Endothelial cell of umbilical vein (primary cell): ENCODE measurements at regions not wholly inside any gene's neighbourhood (a gene's known extent, or its start where the extent isn't known, plus 50 kb on each side); places are given as distances from the start of the nearest gene placed in this dataset.

Source experiments
- JUN ChIP-seq: IDR thresholded peaks from 2 replicates; pipeline ENCODE4 v1.6.1; 2011; ENCODE audit warnings: borderline replicate concordance, low read depth; ENCODE audit not compliant: insufficient read length, insufficient read depth
- POLR2AphosphoS5 ChIP-seq: IDR thresholded peaks from 2 replicates; pipeline ENCODE4 v1.6.1; 2012; ENCODE audit warnings: low read depth, mild to moderate bottlenecking, control low read depth, low read length, moderate library complexity; ENCODE audit not compliant: insufficient read depth
- TF ChIP-seq, protein P1 (sequence below), 2 donors: IDR thresholded peaks; 1 replicate in 1 of 2; 2 replicates in 1 of 2; pipeline ENCODE4 v1.5.1; 2011; ENCODE audit warnings: low read length in 2 of 2, mild to moderate bottlenecking in 2 of 2, moderate library complexity in 2 of 2, control low read depth in 1 of 2, inconsistent platforms in 1 of 2, low read depth in 1 of 2; ENCODE audit not compliant: insufficient read depth in 1 of 2; ENCODE audit errors: extremely low read depth in 1 of 2
- TF ChIP-seq, protein P2 (sequence below): IDR thresholded peaks from 2 replicates; pipeline ENCODE4 v1.6.1; 2011; ENCODE audit not compliant: insufficient read depth, insufficient read length

DNA sequence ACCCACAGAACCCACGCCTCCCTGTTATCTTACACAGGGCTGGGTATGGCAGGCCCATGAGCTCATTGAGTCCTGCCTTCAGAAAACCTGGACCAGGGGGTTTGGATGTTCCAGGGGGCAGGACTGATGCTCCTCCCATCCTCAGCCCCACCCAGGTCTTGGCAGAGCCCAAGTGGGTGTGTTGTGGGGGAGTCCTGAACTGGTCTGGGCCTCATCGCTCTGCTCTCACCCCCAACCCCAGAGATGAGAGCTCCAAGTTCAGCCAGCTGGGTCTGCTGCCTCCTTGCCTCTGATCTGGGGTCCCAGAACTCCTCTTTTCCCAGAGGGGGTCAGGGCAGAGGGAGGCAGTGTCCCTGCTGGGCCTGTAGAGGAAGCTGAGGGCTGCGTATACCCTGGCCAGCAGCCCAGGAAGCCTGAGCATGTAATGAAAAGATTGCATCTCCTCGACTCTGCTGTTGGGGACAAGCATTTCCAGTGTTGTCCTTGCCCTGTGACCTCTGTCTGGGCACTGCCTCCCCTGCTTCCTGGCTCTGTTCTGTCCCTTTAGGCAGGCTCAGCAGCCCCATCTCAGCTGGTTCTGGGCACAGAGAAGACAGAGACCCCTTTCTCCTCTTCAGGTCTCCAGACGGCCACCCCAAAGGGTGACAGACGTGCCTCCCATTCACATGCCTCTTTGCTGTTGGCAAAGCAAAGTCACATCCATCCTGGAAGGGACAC, 54.7 kb upstream of the EPS8L3 start:
- TF ChIP-seq, protein P1, sequence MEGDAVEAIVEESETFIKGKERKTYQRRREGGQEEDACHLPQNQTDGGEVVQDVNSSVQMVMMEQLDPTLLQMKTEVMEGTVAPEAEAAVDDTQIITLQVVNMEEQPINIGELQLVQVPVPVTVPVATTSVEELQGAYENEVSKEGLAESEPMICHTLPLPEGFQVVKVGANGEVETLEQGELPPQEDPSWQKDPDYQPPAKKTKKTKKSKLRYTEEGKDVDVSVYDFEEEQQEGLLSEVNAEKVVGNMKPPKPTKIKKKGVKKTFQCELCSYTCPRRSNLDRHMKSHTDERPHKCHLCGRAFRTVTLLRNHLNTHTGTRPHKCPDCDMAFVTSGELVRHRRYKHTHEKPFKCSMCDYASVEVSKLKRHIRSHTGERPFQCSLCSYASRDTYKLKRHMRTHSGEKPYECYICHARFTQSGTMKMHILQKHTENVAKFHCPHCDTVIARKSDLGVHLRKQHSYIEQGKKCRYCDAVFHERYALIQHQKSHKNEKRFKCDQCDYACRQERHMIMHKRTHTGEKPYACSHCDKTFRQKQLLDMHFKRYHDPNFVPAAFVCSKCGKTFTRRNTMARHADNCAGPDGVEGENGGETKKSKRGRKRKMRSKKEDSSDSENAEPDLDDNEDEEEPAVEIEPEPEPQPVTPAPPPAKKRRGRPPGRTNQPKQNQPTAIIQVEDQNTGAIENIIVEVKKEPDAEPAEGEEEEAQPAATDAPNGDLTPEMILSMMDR (IDR thresholded peaks at IDR 0.05; ENCODE audit: extremely low read depth in 1 of 2, insufficient read depth in 1 of 2, low read depth in 1 of 2, low read length in 2 of 2) = no peak
- TF ChIP-seq, protein P2, sequence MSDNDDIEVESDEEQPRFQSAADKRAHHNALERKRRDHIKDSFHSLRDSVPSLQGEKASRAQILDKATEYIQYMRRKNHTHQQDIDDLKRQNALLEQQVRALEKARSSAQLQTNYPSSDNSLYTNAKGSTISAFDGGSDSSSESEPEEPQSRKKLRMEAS = no peak
- TF ChIP-seq POLR2AphosphoS5 (no peak), JUN (no peak)
